Left ventricle myocardium inferior (tissue), 1 donor: ENCODE measurements at regions not wholly inside any gene's neighbourhood (a gene's known extent, or its start where the extent isn't known, plus 50 kb on each side); places are given as distances from the start of the nearest gene placed in this dataset.
"Not testable (repeated sequence)": the region's sequence is repeated elsewhere in the genome, so short reads cannot be mapped to it uniquely, and the experiment has no call there.

Source experiments
- DNase-seq: peaks from one replicate; pipeline ENCODE4 v3.0.0-alpha.2; 2020
- H3K27ac ChIP-seq: fragments of 200-600 bp; replicated peaks from 2 replicates; pipeline ENCODE4 v1.8.0; 2021
- H3K27me3 ChIP-seq: fragments of 200-600 bp; 2 replicates; pipeline ENCODE4 v1.8.0; 2021; ENCODE audit warnings: low read depth
- H3K36me3 ChIP-seq: fragments of 200-600 bp; 2 replicates; pipeline ENCODE4 v1.8.0; 2021
- H3K4me1 ChIP-seq: fragments of 200-600 bp; 2 replicates; pipeline ENCODE4 v1.8.0; 2021
- H3K4me3 ChIP-seq: fragments of 200-600 bp; 2 replicates; pipeline ENCODE4 v1.8.0; 2021; ENCODE audit warnings: mild to moderate bottlenecking, moderate library complexity
- H3K9me3 ChIP-seq: fragments of 200-600 bp; replicated peaks from 2 replicates; pipeline ENCODE4 v1.8.0; 2021
- CTCF ChIP-seq: fragments of 200-600 bp; IDR thresholded peaks from 2 replicates; pipeline ENCODE4 v1.8.0; 2021; ENCODE audit warnings: antibody characterized with exemption, mild to moderate bottlenecking, borderline replicate concordance
- intact Hi-C: fragments of 100-400 bp; cut with micrococcal nuclease; formaldehyde crosslinking; loops from one replicate; pipeline ENCODE4 v1.11.0; 2022
- donor health status: DM: no; HTN: yes; CAD: no; lungs with severe emphysema.

GRCh38 chr6:147677647-147678046, 169.2 kb downstream of the SAMD5 start:
- Histone ChIP-seq H3K27ac (no peak overlapping the region), H3K9me3 (no peaks in the 10 kb centered on the region), H3K36me3 (no peaks in the 10 kb centered on the region), H3K4me1 (no peaks in the 10 kb centered on the region), H3K4me3 (no peak overlapping the region), H3K27me3 (no peaks in the 10 kb centered on the region)
- no peak for TF ChIP-seq CTCF
- no peak for DNase-seq
- intact Hi-C loops: no loop called here

GRCh38 chr6:147678253-147678652, 169.8 kb downstream of the SAMD5 start:
- H3K4me3 ChIP-seq: no peak overlapping the region
- H3K27me3 ChIP-seq: no peaks in the 10 kb centered on the region
- no peak for DNase-seq
- no peak for TF ChIP-seq CTCF
- no peak overlapping the region for H3K27ac ChIP-seq
- intact Hi-C loops: no loop called here
- H3K36me3 ChIP-seq: no peaks in the 10 kb centered on the region
- no peaks in the 10 kb centered on the region for H3K9me3 ChIP-seq
- no peaks in the 10 kb centered on the region for H3K4me1 ChIP-seq

GRCh38 chr6:147684906-147685305, 176.4 kb downstream of the SAMD5 start:
- H3K27ac ChIP-seq: no peak overlapping the region
- TF ChIP-seq CTCF: no peak
- H3K4me3 ChIP-seq: no peak overlapping the region
- H3K4me1 ChIP-seq: no peaks in the 10 kb centered on the region
- DNase-seq: no peak
- H3K27me3 ChIP-seq: no peaks in the 10 kb centered on the region
- H3K9me3 ChIP-seq: no peaks in the 10 kb centered on the region
- H3K36me3 ChIP-seq: no peaks in the 10 kb centered on the region
- intact Hi-C loops: no loop called here

GRCh38 chr6:147689398-147689797, 180.9 kb downstream of the SAMD5 start:
- TF ChIP-seq CTCF: no peak
- no peaks in the 10 kb centered on the region for H3K4me1 ChIP-seq
- DNase-seq: no peak
- H3K36me3 ChIP-seq: no peaks in the 10 kb centered on the region
- no peaks in the 10 kb centered on the region for H3K27me3 ChIP-seq
- H3K27ac ChIP-seq: no peak overlapping the region
- no peak overlapping the region for H3K4me3 ChIP-seq
- intact Hi-C loops: no loop called here
- H3K9me3 ChIP-seq: no peaks in the 10 kb centered on the region

- Histone ChIP-seq H3K27me3 (no peaks in the 10 kb centered on the region), H3K36me3 (no peaks in the 10 kb centered on the region), H3K9me3 (no peaks in the 10 kb centered on the region), H3K27ac (no peak overlapping the region), H3K4me3 (no peak overlapping the region), H3K4me1 (no peaks in the 10 kb centered on the region)
- DNase-seq: no peak
- TF ChIP-seq CTCF: no peak
- intact Hi-C loops: no loop called here
Observed at GRCh38 chr6:147691446-147691845, 183.0 kb downstream of the SAMD5 start.

GRCh38 chr6:147693181-147693580, 184.7 kb downstream of the SAMD5 start:
- Histone ChIP-seq H3K36me3 (no peaks in the 10 kb centered on the region), H3K27ac (no peak overlapping the region), H3K9me3 (no peaks in the 10 kb centered on the region), H3K4me3 (no peak overlapping the region), H3K27me3 (no peaks in the 10 kb centered on the region), H3K4me1 (no peaks in the 10 kb centered on the region)
- intact Hi-C loops: no loop called here
- TF ChIP-seq CTCF: no peak
- DNase-seq: no peak

GRCh38 chr6:147694556-147694955, 186.1 kb downstream of the SAMD5 start:
- H3K36me3 ChIP-seq, H3K27me3 ChIP-seq, intact Hi-C loops: not testable (repeated sequence)

More at GRCh38 chr6:147694556-147694955, 186.1 kb downstream of the SAMD5 start:
- not testable (repeated sequence) for DNase-seq, H3K9me3 ChIP-seq, H3K4me3 ChIP-seq, H3K4me1 ChIP-seq, H3K27ac ChIP-seq
